GM18873 (cell line): ENCODE measurements at regions not wholly inside any gene's neighbourhood (a gene's known extent, or its start where the extent isn't known, plus 50 kb on each side); places are given as distances from the start of the nearest gene placed in this dataset.

ENCODE experiments used
- ATAC-seq: cut with Tn5 transposase; IDR thresholded peaks from one replicate; pipeline ENCODE4 v1.9.1; 2021; ENCODE audit warnings: mild to moderate bottlenecking, moderate library complexity, moderate number of reproducible peaks; ENCODE audit not compliant: unreplicated experiment, low FRiP score

- no peak for ATAC-seq
Observed at GRCh38 chr5:88545338-88545737, 276.7 kb upstream of the TMEM161B start.

- ATAC-seq = no peak
Observed at GRCh38 chr5:88544671-88545070, 276.0 kb upstream of the TMEM161B start.

GRCh38 chr5:88544136-88544645, 275.5 kb upstream of the TMEM161B start:
- no peak for ATAC-seq

- ATAC-seq = no peak
Observed at GRCh38 chr5:88542786-88543185, 274.1 kb upstream of the TMEM161B start.

GRCh38 chr5:88540471-88541115, 271.9 kb upstream of the TMEM161B start:
- ATAC-seq = no peak

GRCh38 chr5:88539693-88540365, 271.2 kb upstream of the TMEM161B start:
- ATAC-seq = no peak

GRCh38 chr5:88539026-88539425, 270.4 kb upstream of the TMEM161B start:
- no peak for ATAC-seq

- no peak for ATAC-seq
Observed at GRCh38 chr5:88536146-88536545, 267.5 kb upstream of the TMEM161B start.

- ATAC-seq = no peak
Observed at GRCh38 chr5:88524941-88525340, 256.3 kb upstream of the TMEM161B start.

GRCh38 chr5:88519066-88519465, 250.4 kb upstream of the TMEM161B start:
- ATAC-seq = no peak

- no peak for ATAC-seq
Observed at GRCh38 chr5:88518131-88519016, 249.7 kb upstream of the TMEM161B start.

- no peak for ATAC-seq
Observed at GRCh38 chr5:88515881-88516819, 247.5 kb upstream of the TMEM161B start.

- ATAC-seq = no peak
Observed at GRCh38 chr5:88515068-88515467, 246.4 kb upstream of the TMEM161B start.

GRCh38 chr5:88509403-88509802, 240.8 kb upstream of the TMEM161B start:
- ATAC-seq = no peak

GRCh38 chr5:88507261-88507660, 238.6 kb upstream of the TMEM161B start:
- no peak for ATAC-seq

GRCh38 chr5:88503406-88503805, 234.8 kb upstream of the TMEM161B start:
- no peak for ATAC-seq

- no peak for ATAC-seq
Observed at GRCh38 chr5:88503041-88503345, 234.3 kb upstream of the TMEM161B start.

- ATAC-seq = peak; percentile 87
Observed at GRCh38 chr5:88502179-88503040, 233.8 kb upstream of the TMEM161B start.

GRCh38 chr5:88495810-88496209, 227.2 kb upstream of the TMEM161B start:
- ATAC-seq = no peak
